ENCODE measurements at regions not wholly inside any gene's neighbourhood (a gene's known extent, or its start where the extent isn't known, plus 50 kb on each side); places are given as distances from the start of the nearest gene placed in this dataset.
"Not testable (repeated sequence)": the region's sequence is repeated elsewhere in the genome, so short reads cannot be mapped to it uniquely, and the experiment has no call there.

- peak in 1 of 2 donors; percentile 24 for ATAC-seq
- intact Hi-C loops (cut with DNase I): no loop called here
- no peak for DNase-seq
Measured at GRCh38 chr5:56734091-56734694, 81.2 kb upstream of the MAP3K1 start.

GRCh38 chr5:56733580-56733979 lies 81.8 kb upstream of the MAP3K1 start:
- DNase-seq: no peak
- intact Hi-C loops (cut with DNase I): no loop called here
- no peak for ATAC-seq

DNA sequence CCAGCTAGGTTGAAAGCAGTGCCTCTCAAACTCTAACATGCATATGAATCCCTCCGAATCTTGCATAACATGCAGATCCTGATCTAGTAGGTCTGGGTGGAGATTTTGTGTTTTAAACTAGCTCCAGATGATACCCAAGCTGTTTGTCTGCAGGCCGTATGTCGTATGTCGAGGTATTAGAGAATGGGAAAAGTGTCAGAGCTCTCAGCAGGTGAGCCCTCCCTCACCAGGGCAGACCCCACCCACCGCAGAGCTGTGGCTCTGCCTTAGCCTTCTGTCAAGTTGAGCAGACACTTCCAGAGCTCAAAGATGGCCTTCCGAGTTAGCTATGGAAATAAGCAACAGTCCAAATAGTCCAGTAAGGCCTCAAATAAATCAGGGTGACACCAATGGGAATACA lies 83.2 kb upstream of the MAP3K1 start:
- no peak for DNase-seq
- intact Hi-C loops (cut with DNase I): no loop called here
- no peak for ATAC-seq

DNA sequence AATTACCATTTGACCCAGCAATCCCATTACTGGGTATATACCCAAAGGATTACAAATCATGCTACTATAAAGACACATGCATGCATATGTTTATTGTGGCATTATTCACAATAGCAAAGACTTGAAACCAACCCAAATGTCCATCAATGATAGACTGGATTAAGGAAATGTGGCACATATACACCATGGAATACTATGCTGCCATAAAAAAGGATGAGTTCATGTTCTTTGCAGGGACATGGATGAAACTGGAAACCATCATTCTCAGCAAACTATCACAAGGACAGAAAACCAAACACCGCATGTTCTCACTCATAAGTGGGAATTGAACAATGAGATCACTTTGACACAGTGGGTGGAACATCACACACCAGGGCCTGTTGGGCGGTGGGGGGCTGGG lies 83.9 kb upstream of the MAP3K1 start:
- ATAC-seq; intact Hi-C loops (cut with DNase I): not testable (repeated sequence)

DNA sequence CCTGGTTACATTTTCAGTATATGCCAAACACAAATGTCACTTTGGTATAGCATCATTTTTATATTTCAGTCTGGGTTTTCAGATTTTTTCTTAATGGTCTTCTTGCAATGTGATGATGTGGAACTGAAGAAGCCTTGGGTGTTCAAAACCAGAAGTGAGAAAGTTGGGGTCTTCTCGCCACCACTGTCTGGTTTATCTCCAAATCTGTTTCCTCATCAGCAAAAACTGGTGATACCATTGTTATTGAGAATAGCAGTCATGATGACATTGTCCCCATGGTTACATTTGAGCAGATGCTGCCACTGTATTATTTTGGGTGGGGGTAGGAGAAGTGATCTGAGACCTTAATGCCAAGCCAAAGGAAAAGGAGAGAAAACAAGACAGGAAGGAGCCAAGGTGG lies 85.9 kb upstream of the MAP3K1 start:
- ATAC-seq: no peak

More for the DNA sequence above, 83.9 kb upstream of the MAP3K1 start:
- DNase-seq: not testable (repeated sequence)

GRCh38 chr5:56725711-56726411 lies 89.5 kb upstream of the MAP3K1 start:
- ATAC-seq (no peak), DNase-seq (no peak)
- intact Hi-C loops (cut with DNase I): no loop called here

More for the DNA sequence above, 85.9 kb upstream of the MAP3K1 start:
- intact Hi-C loops (cut with DNase I): no loop called here
- no peak for DNase-seq

GRCh38 chr5:56724857-56725256 lies 90.5 kb upstream of the MAP3K1 start:
- intact Hi-C loops (cut with DNase I); DNase-seq; ATAC-seq: not testable (repeated sequence)

DNA sequence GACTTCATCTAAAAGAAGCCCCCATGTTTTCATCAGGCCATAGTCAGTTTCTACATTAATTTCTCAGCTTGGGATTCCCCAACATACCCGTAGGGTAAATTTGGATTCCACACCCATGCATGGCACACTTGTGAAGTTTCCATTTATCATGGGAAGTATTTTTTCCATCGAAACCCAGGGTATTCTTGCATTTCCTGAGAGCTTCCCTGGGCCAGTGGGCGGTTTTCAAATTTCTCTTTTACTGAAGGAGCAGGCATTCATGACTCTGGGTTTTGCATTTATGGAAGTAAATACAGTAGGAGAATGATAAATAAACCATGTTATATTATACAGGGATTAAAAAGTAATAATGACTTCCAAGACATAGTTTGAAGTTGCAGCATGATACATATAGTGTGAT lies 93.0 kb upstream of the MAP3K1 start:
- ATAC-seq: no peak
- intact Hi-C loops (cut with DNase I): no loop called here

GRCh38 chr5:56717253-56717987 lies 97.9 kb upstream of the MAP3K1 start:
- DNase-seq (no peak), ATAC-seq (peak in 1 of 2 donors; percentile 37)
- intact Hi-C loops (cut with DNase I): no loop called here

More for the DNA sequence above, 93.0 kb upstream of the MAP3K1 start:
- DNase-seq: no peak

- ATAC-seq (no peak), DNase-seq (no peak)
- intact Hi-C loops (cut with DNase I): no loop called here
Measured at GRCh38 chr5:56715986-56716385, 99.4 kb upstream of the MAP3K1 start.

GRCh38 chr5:56712895-56713591 lies 102.3 kb upstream of the MAP3K1 start:
- intact Hi-C loops (cut with DNase I): no loop called here
- ATAC-seq: no peak

DNA sequence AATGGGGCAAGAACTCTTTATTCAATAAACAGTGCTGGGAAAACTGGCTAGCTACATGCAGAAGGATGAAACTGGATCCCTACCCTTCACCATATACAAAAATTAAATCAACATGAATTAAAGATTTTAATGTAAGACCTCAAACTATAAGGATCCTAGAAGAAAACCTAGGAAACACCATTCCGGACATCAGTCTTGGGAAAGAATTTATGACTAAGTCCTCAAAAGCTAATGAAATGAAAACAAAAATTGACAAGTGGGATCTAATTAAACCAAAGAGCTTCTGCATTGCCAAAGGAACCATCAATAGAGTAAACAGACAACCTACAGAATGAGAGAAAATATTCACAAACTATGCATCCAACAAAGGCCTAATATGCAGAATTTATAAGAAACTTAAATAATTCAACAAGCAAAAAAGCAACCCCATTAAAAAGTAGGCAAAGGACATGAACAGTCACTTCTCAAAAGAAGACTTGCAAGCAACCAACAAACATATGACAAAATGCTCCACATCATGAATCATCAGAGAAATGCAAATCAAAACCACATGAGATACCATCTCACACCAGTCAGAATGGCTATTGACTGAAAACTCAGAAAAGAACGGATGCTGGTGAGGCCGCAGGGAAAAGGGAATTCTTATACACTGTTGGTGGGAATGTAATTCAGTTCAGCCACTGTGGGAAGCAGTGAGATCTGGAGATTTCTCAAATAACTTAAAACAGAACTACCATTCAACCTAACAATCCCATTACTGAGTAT lies 104.3 kb upstream of the MAP3K1 start:
- intact Hi-C loops (cut with DNase I): no loop called here
- ATAC-seq (no peak), DNase-seq (no peak)

More at GRCh38 chr5:56712895-56713591, 102.3 kb upstream of the MAP3K1 start:
- no peak for DNase-seq

GRCh38 chr5:56706504-56706903 lies 108.8 kb upstream of the MAP3K1 start:
- intact Hi-C loops (cut with DNase I): no loop called here
- no peak for ATAC-seq
- no peak for DNase-seq

DNA sequence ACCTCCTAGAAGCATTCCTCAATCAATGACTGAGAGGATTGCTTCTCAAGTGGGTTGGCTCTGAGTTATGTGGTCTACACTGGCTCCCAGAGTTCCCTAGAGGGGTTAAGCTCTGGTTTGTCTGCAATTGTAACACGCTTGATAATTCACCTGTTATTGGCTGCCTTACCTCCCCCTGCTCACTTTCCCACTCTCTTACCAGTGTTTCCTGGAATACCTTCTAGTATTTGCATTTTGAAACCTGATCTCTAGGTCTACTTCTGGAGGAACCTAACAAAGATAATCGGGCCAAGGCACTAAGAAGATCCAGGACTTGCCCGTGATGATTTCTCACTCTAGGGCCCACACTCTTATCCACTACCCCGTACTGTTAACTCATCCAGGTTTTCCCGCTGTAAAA lies 110.1 kb upstream of the MAP3K1 start:
- intact Hi-C loops (cut with DNase I): no loop called here
- ATAC-seq: no peak

GRCh38 chr5:56703952-56704351 lies 111.4 kb upstream of the MAP3K1 start:
- no peak for ATAC-seq
- DNase-seq: no peak
- intact Hi-C loops (cut with DNase I): no loop called here

More for the DNA sequence above, 110.1 kb upstream of the MAP3K1 start:
- DNase-seq: no peak

- ATAC-seq (no peak), DNase-seq (no peak)
- intact Hi-C loops (cut with DNase I): no loop called here
Measured at GRCh38 chr5:56700711-56701110, 114.6 kb upstream of the MAP3K1 start.

DNA sequence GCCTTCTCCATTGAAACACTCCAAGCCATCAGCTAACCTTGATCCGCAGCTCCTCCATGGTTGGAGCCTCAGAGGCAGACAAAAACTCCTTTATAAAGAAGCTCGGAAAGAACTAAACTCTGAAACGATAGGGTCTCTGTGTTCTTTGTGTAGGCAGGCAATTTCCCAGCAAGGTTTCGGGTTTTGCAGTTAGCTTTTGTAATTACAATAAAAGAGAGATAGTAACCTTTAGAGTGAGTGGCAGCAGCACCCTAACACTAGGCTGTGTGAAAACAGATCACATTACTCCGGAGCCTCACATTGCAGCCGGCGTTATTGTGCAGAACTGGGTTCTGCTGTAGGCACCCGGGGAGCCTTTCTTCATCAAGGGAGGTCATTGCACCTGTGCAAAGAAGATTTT lies 115.8 kb upstream of the MAP3K1 start:
- ATAC-seq (no peak), DNase-seq (no peak)
- intact Hi-C loops (cut with DNase I): no loop called here

DNA sequence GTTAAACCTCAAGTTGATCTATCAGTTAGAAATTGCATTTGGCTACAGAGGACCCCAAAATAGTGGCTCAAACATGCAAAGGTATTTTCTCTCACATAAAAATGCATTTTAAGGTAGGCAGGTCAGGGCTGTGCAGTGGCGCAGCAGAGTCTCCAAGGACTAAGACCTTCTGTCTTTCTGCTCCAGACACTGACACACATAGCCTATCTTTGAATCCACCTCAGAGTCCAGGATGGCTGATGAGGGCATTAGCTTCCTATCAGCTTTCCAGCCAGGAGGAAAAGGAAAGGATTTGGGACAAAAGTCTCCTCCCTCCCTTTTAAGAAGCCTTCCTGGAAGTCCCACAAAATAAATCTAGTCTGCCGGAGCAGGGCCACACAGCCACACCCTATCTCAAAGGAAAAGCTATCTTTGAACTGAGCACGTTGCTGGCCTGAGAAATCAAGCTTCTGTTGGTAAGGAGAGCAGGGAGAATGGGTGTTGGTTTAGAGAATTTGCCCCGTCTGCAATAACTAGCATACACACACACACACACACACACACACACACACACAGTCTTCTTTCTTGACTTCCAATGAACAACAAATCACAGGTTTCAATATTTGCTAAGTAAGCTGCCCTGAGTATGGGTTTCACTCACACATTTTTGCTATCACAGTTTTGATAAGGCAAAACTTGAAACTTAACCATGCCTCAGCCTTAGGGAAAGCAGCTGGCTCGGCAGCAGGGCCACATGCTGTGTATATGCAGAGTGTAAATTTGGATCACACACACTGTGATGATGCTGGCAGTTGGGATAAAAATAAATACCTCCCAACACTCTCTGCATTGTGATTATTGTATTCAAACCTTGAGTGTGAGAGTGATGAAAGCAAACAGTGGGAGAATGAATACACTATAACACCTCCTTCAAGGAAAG lies 116.6 kb upstream of the MAP3K1 start:
- DNase-seq (no peak), ATAC-seq (peak; percentile 69 to 85)
- intact Hi-C loops (cut with DNase I): no loop called here
